ENCODE measurements at regions not wholly inside any gene's neighbourhood (a gene's known extent, or its start where the extent isn't known, plus 50 kb on each side); places are given as distances from the start of the nearest gene placed in this dataset.
"Not testable (repeated sequence)": the region's sequence is repeated elsewhere in the genome, so short reads cannot be mapped to it uniquely, and the experiment has no call there.

- not testable (repeated sequence) for DNase-seq
These were observed 472.8 kb downstream of the GADD45G start for GRCh38 chr9:90077598-90077997.

GRCh38 chr9:90078988-90079421, 474.2 kb downstream of the GADD45G start:
- DNase-seq = no peak

- no peak for DNase-seq
These were observed 480.8 kb downstream of the GADD45G start for GRCh38 chr9:90085633-90086032.

- no peak for DNase-seq
These were observed 481.3 kb downstream of the GADD45G start for GRCh38 chr9:90086101-90086511.

- DNase-seq = no peak
These were observed 483.6 kb downstream of the GADD45G start for GRCh38 chr9:90088434-90088833.

- no peak for DNase-seq
These were observed 484.0 kb downstream of the GADD45G start for GRCh38 chr9:90088856-90089255.

- no peak for DNase-seq
These were observed 486.2 kb downstream of the GADD45G start for GRCh38 chr9:90090997-90091396.

- no peak for DNase-seq
These were observed 487.7 kb downstream of the GADD45G start for GRCh38 chr9:90092508-90092907.

GRCh38 chr9:90095682-90096081, 490.9 kb downstream of the GADD45G start:
- peak; percentile 8 for DNase-seq

- DNase-seq = no peak
These were observed 492.4 kb downstream of the GADD45G start for GRCh38 chr9:90097237-90097636.

- DNase-seq = no peak
These were observed 493.6 kb downstream of the GADD45G start for GRCh38 chr9:90098408-90098807.

- no peak for DNase-seq
These were observed 494.6 kb downstream of the GADD45G start for GRCh38 chr9:90099262-90099963.

GRCh38 chr9:90100014-90100413, 495.2 kb downstream of the GADD45G start:
- no peak for DNase-seq

- DNase-seq = peak; percentile 81
These were observed 497.6 kb downstream of the GADD45G start for GRCh38 chr9:90102292-90102901.

- no peak for DNase-seq
These were observed 499.0 kb downstream of the GADD45G start for GRCh38 chr9:90103771-90104170.

GRCh38 chr9:90105773-90106172, 501.0 kb downstream of the GADD45G start:
- DNase-seq = no peak

- no peak for DNase-seq
These were observed 502.4 kb downstream of the GADD45G start for GRCh38 chr9:90107040-90107725.

GRCh38 chr9:90107726-90108655, 503.2 kb downstream of the GADD45G start:
- DNase-seq = no peak

- no peak for DNase-seq
These were observed 508.0 kb downstream of the GADD45G start for GRCh38 chr9:90112788-90113187.

- DNase-seq = no peak
These were observed 510.0 kb downstream of the GADD45G start for GRCh38 chr9:90114641-90115425.

- no peak for DNase-seq
These were observed 517.0 kb downstream of the GADD45G start for GRCh38 chr9:90121762-90122161.

GRCh38 chr9:90124961-90125360, 517.7 kb downstream of the DIRAS2 start:
- DNase-seq = no peak
